HUES6 (cell line): ENCODE measurements at regions not wholly inside any gene's neighbourhood (a gene's known extent, or its start where the extent isn't known, plus 50 kb on each side); places are given as distances from the start of the nearest gene placed in this dataset.
"Not testable (repeated sequence)": the region's sequence is repeated elsewhere in the genome, so short reads cannot be mapped to it uniquely, and the experiment has no call there.

Experiments
- H3K27ac ChIP-seq: 2 replicates; pipeline ENCODE4 v1.7.0; 2013; ENCODE audit warnings: low read depth, mild to moderate bottlenecking, low read length, inconsistent platforms
- H3K27me3 ChIP-seq: 2 replicates; pipeline ENCODE4 v1.6.1; 2013; ENCODE audit warnings: low read length; ENCODE audit not compliant: control insufficient read depth, insufficient read depth
- H3K36me3 ChIP-seq: 2 replicates; pipeline ENCODE4 v1.6.1; 2013; ENCODE audit warnings: low read length; ENCODE audit not compliant: control insufficient read depth, insufficient read depth
- H3K4me1 ChIP-seq: 2 replicates; pipeline ENCODE4 v1.6.1; 2013; ENCODE audit warnings: low read length; ENCODE audit not compliant: control insufficient read depth, insufficient read depth
- H3K4me3 ChIP-seq: 2 replicates; pipeline ENCODE4 v1.5.1; 2013; ENCODE audit warnings: low read depth, low read length
- H3K9ac ChIP-seq: one replicate; pipeline ENCODE4 v1.6.1; 2013; ENCODE audit warnings: mild to moderate bottlenecking, low read length
- H3K9me3 ChIP-seq: 2 replicates; pipeline ENCODE4 v1.6.1; 2013; ENCODE audit warnings: low read depth, low read length; ENCODE audit not compliant: control insufficient read depth, insufficient read depth

GRCh38 chr6:137545073-137545472 is 50.9 kb upstream of the OLIG3 start:
- H3K27ac ChIP-seq, result no peak overlapping the region
- H3K36me3 ChIP-seq, result no peaks in the 10 kb centered on the region
- no peaks in the 10 kb centered on the region for H3K9me3 ChIP-seq
- H3K4me1 ChIP-seq, result peaks cover 42% of the 10 kb centered on the region
- H3K27me3 ChIP-seq, result no peaks in the 10 kb centered on the region
- H3K9ac ChIP-seq, result no peak overlapping the region
- no peak overlapping the region for H3K4me3 ChIP-seq

DNA sequence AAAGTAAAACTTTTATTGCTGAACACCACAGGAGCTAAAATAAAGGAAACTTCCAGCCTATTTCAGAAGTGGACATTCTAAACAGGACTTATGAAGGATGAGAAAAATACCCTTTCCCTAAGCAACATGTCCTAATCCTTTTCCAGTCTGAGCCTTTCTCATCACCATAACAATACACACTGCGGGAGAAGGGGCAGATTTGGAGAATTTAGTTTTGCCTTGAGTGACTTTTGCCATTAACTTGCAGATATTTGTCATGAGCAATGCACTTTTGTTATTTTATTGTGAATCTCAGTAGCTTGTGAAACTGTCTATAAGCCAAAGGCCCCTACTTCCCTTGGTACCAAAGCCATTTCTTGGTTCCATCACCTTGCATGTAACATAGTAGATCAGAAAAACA is 53.0 kb upstream of the OLIG3 start:
- Histone ChIP-seq H3K36me3 (no peaks in the 10 kb centered on the region), H3K27me3 (no peaks in the 10 kb centered on the region), H3K4me1 (peaks cover 43% of the 10 kb centered on the region), H3K9ac (no peak overlapping the region), H3K9me3 (no peaks in the 10 kb centered on the region), H3K4me3 (no peak overlapping the region), H3K27ac (no peak overlapping the region)

- no peaks in the 10 kb centered on the region for H3K27me3 ChIP-seq
- H3K9ac ChIP-seq, result no peak overlapping the region
- no peaks in the 10 kb centered on the region for H3K9me3 ChIP-seq
- peaks cover 40% of the 10 kb centered on the region for H3K4me1 ChIP-seq
- H3K36me3 ChIP-seq, result no peaks in the 10 kb centered on the region
- H3K27ac ChIP-seq, result no peak overlapping the region
- no peak overlapping the region for H3K4me3 ChIP-seq
Measured at GRCh38 chr6:137547601-137548000, 53.4 kb upstream of the OLIG3 start.

GRCh38 chr6:137549106-137549505 is 54.9 kb upstream of the OLIG3 start:
- no peak overlapping the region for H3K4me3 ChIP-seq
- no peaks in the 10 kb centered on the region for H3K36me3 ChIP-seq
- no peak overlapping the region for H3K9ac ChIP-seq
- no peak overlapping the region for H3K27ac ChIP-seq
- H3K27me3 ChIP-seq, result no peaks in the 10 kb centered on the region
- peaks cover 33% of the 10 kb centered on the region for H3K4me1 ChIP-seq
- H3K9me3 ChIP-seq, result no peaks in the 10 kb centered on the region

GRCh38 chr6:137550535-137550934 is 56.3 kb upstream of the OLIG3 start:
- Histone ChIP-seq H3K27ac (no peak overlapping the region), H3K36me3 (no peaks in the 10 kb centered on the region), H3K9me3 (no peaks in the 10 kb centered on the region), H3K4me3 (no peak overlapping the region), H3K27me3 (no peaks in the 10 kb centered on the region), H3K4me1 (peaks cover 33% of the 10 kb centered on the region), H3K9ac (no peak overlapping the region)

GRCh38 chr6:137552146-137552545 is 58.0 kb upstream of the OLIG3 start:
- Histone ChIP-seq H3K27me3 (no peaks in the 10 kb centered on the region), H3K9ac (no peak overlapping the region), H3K4me1 (peaks cover 24% of the 10 kb centered on the region), H3K9me3 (no peaks in the 10 kb centered on the region), H3K36me3 (no peaks in the 10 kb centered on the region), H3K27ac (no peak overlapping the region), H3K4me3 (no peak overlapping the region)

- Histone ChIP-seq H3K4me3 (no peak overlapping the region), H3K27me3 (no peaks in the 10 kb centered on the region), H3K9ac (no peak overlapping the region), H3K9me3 (no peaks in the 10 kb centered on the region), H3K4me1 (peaks cover 17% of the 10 kb centered on the region), H3K36me3 (no peaks in the 10 kb centered on the region), H3K27ac (no peak overlapping the region)
Measured at GRCh38 chr6:137552809-137553208, 58.6 kb upstream of the OLIG3 start.

- not testable (repeated sequence) for H3K27ac ChIP-seq, H3K4me1 ChIP-seq, H3K27me3 ChIP-seq, H3K36me3 ChIP-seq, H3K4me3 ChIP-seq, H3K9ac ChIP-seq, H3K9me3 ChIP-seq
Measured at GRCh38 chr6:137559521-137560183, 65.5 kb upstream of the OLIG3 start.

GRCh38 chr6:137560184-137560563 is 66.0 kb upstream of the OLIG3 start:
- H3K27ac ChIP-seq, result no peak overlapping the region
- no peaks in the 10 kb centered on the region for H3K36me3 ChIP-seq
- H3K9ac ChIP-seq, result no peak overlapping the region
- H3K4me3 ChIP-seq, result no peak overlapping the region
- peaks cover 8% of the 10 kb centered on the region; the same call in 1 of the 2 replicates for H3K4me1 ChIP-seq
- H3K27me3 ChIP-seq, result no peaks in the 10 kb centered on the region
- no peaks in the 10 kb centered on the region for H3K9me3 ChIP-seq

DNA sequence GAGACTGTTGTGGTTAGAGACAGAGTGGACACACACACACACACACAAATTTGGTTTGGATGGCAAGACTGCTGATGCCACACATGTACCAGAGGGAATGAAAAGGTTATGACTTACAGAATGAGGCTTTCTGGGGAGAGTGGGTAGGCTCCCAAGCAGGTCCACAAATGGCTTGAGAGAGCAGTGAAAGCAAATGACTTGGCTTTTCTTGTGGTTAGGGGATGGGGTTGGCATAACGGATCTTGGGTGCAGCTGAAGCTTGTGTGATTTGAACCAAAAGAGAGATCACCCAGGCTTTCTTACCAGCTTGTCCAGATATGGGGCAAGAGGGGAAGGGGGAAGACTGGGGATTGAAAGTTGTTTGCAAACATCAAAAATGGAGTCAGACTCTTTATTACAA is 73.9 kb upstream of the OLIG3 start:
- Histone ChIP-seq H3K27ac (no peak overlapping the region), H3K9ac (no peak overlapping the region), H3K4me3 (no peak overlapping the region)

DNA sequence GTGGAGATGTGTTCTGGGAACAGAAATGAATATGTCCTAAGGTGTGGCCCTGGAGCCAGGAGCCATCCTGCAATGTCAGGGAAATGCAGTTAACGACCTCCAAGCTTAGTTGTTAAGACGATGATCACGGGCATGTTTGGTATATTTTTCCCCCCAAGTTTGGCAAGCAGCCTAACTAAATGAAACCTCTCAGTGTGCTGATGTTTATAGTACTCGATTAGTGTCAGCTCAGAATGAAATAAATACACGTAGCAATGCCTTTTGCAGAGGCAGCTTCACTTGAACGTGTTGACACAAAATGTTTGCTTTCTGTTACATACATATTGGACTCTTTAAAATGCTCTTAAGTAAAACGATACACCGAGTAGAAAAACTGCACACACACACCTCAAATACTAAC is 76.2 kb upstream of the OLIG3 start:
- Histone ChIP-seq H3K4me1 (no peaks in the 10 kb centered on the region; the same call in 1 of the 2 replicates), H3K4me3 (no peak overlapping the region), H3K9ac (no peak overlapping the region), H3K27ac (no peak overlapping the region), H3K36me3 (no peaks in the 10 kb centered on the region), H3K9me3 (no peaks in the 10 kb centered on the region), H3K27me3 (no peaks in the 10 kb centered on the region)

More for the DNA sequence above, 73.9 kb upstream of the OLIG3 start:
- H3K27me3 ChIP-seq, result no peaks in the 10 kb centered on the region
- no peaks in the 10 kb centered on the region; the same call in 1 of the 2 replicates for H3K4me1 ChIP-seq
- H3K36me3 ChIP-seq, result no peaks in the 10 kb centered on the region
- no peaks in the 10 kb centered on the region for H3K9me3 ChIP-seq
